ENCODE measurements at regions not wholly inside any gene's neighbourhood (a gene's known extent, or its start where the extent isn't known, plus 50 kb on each side); places are given as distances from the start of the nearest gene placed in this dataset.

GRCh38 chr9:134245179-134245578 is 80.8 kb upstream of the RNU6ATAC start:
- DNase-seq (ENCODE audit: low spot score) = no peak

- DNase-seq (ENCODE audit: low spot score) = no peak
These were observed 78.2 kb upstream of the RXRA start for GRCh38 chr9:134247918-134248631.

GRCh38 chr9:134251296-134252069 is 74.8 kb upstream of the RXRA start:
- DNase-seq (ENCODE audit: low spot score) = no peak

GRCh38 chr9:134252084-134252830 is 74.0 kb upstream of the RXRA start:
- no peak for DNase-seq (ENCODE audit: low spot score)

GRCh38 chr9:134253606-134254205 is 72.5 kb upstream of the RXRA start:
- DNase-seq (ENCODE audit: low spot score) = no peak

- DNase-seq (ENCODE audit: low spot score) = no peak
These were observed 67.9 kb upstream of the RXRA start for GRCh38 chr9:134258332-134258731.

GRCh38 chr9:134258828-134259546 is 67.3 kb upstream of the RXRA start:
- DNase-seq (ENCODE audit: low spot score) = no peak

GRCh38 chr9:134259708-134260107 is 66.5 kb upstream of the RXRA start:
- DNase-seq (ENCODE audit: low spot score) = no peak

- no peak for DNase-seq (ENCODE audit: low spot score)
These were observed 65.5 kb upstream of the RXRA start for GRCh38 chr9:134260801-134261200.

- no peak for DNase-seq (ENCODE audit: low spot score)
These were observed 64.2 kb upstream of the RXRA start for GRCh38 chr9:134262035-134262434.

- no peak for DNase-seq (ENCODE audit: low spot score)
These were observed 62.7 kb upstream of the RXRA start for GRCh38 chr9:134263596-134263995.

GRCh38 chr9:134264169-134264568 is 62.1 kb upstream of the RXRA start:
- no peak for DNase-seq (ENCODE audit: low spot score)

- no peak for DNase-seq (ENCODE audit: low spot score)
These were observed 61.2 kb upstream of the RXRA start for GRCh38 chr9:134265078-134265477.

GRCh38 chr9:134266418-134266817 is 59.8 kb upstream of the RXRA start:
- no peak for DNase-seq (ENCODE audit: low spot score)

- peak; percentile 75 for DNase-seq (ENCODE audit: low spot score)
These were observed 58.9 kb upstream of the RXRA start for GRCh38 chr9:134267305-134267880.

- no peak for DNase-seq (ENCODE audit: low spot score)
These were observed 58.2 kb upstream of the RXRA start for GRCh38 chr9:134267881-134268724.

- no peak for DNase-seq (ENCODE audit: low spot score)
These were observed 57.5 kb upstream of the RXRA start for GRCh38 chr9:134268747-134269146.

GRCh38 chr9:134271338-134272301 is 54.6 kb upstream of the RXRA start:
- DNase-seq (ENCODE audit: low spot score) = no peak

GRCh38 chr9:134272302-134273023 is 53.8 kb upstream of the RXRA start:
- DNase-seq (ENCODE audit: low spot score) = no peak

Data from iPS-NIHi11 (cell line).